ENCODE measurements at regions not wholly inside any gene's neighbourhood (a gene's known extent, or its start where the extent isn't known, plus 50 kb on each side); places are given as distances from the start of the nearest gene placed in this dataset.

- TF ChIP-seq CTCF (IDR thresholded peaks at IDR 0.05) (no peak), POLR2AphosphoS5 (IDR thresholded peaks at IDR 0.05; ENCODE audit: low read depth, low read length) (no peak), TCF7L2 (IDR thresholded peaks at IDR 0.05; ENCODE audit: low read depth, low read length) (no peak), SIN3A (IDR thresholded peaks at IDR 0.05; ENCODE audit: borderline replicate concordance, insufficient read depth, low read depth, low read length) (no peak)
- POLR2A ChIA-PET = no interaction called here
- BruUV-seq (replicated peaks) = no TSS peak
- ATAC-seq (no peak), DNase-seq (ENCODE audit: low read depth, low spot score) (no peak)
- in situ Hi-C loops (cut with HindIII; ENCODE audit: low pct_unique_long_range_greater_than_20kb, low sequenced_read_pairs) = no loop called here
- Histone ChIP-seq H3K4me1 (ENCODE audit: control insufficient read depth, insufficient read depth, low read length) (no peaks in the 10 kb centered on the region), H3K36me3 (ENCODE audit: control insufficient read depth, insufficient read depth, low read length) (no peaks in the 10 kb centered on the region), H3K4me3 (ENCODE audit: low read depth in 2 of 2, low read length in 2 of 2) (no peak overlapping the region), H3K27ac (ENCODE audit: low read length) (no peak overlapping the region), H3K9me3 (ENCODE audit: control insufficient read depth, insufficient read depth, low read depth, low read length) (no peaks in the 10 kb centered on the region), H3K27me3 (ENCODE audit: control insufficient read depth, insufficient read depth, low read length) (no peaks in the 10 kb centered on the region)
- intact Hi-C loops (cut with micrococcal nuclease; ENCODE audit: unreplicated experiment) = no loop called here
- CTCF ChIA-PET = no interaction called here
These were observed 279.7 kb upstream of the SOX5 start for GRCh38 chr12:24229031-24229700.

- H3K9me3 ChIP-seq (ENCODE audit: control insufficient read depth, insufficient read depth, low read depth, low read length) = no peaks in the 10 kb centered on the region
- DNase-seq (ENCODE audit: low read depth, low spot score) (no peak), ATAC-seq (no peak)
- no TSS peak for BruUV-seq (replicated peaks)
- no peaks in the 10 kb centered on the region for H3K27me3 ChIP-seq (ENCODE audit: control insufficient read depth, insufficient read depth, low read length)
- intact Hi-C loops (cut with micrococcal nuclease; ENCODE audit: unreplicated experiment) = no loop called here
- H3K27ac ChIP-seq (ENCODE audit: low read length) = no peak overlapping the region
- TF ChIP-seq REST (IDR thresholded peaks at IDR 0.05; ENCODE audit: insufficient read depth in 1 of 2, low read depth in 2 of 2, low read length in 1 of 2) = no peak
- no peak for TF ChIP-seq TCF7L2 (IDR thresholded peaks at IDR 0.05; ENCODE audit: low read depth, low read length)
- no peak for TF ChIP-seq SIN3A (IDR thresholded peaks at IDR 0.05; ENCODE audit: borderline replicate concordance, insufficient read depth, low read depth, low read length)
- TF ChIP-seq CTCF (IDR thresholded peaks at IDR 0.05) = no peak
- no peak for TF ChIP-seq POLR2AphosphoS5 (IDR thresholded peaks at IDR 0.05; ENCODE audit: low read depth, low read length)
- ChIA-PET CTCF (no interaction called here), POLR2A (no interaction called here)
- in situ Hi-C loops (cut with HindIII; ENCODE audit: low pct_unique_long_range_greater_than_20kb, low sequenced_read_pairs) = no loop called here
- H3K36me3 ChIP-seq (ENCODE audit: control insufficient read depth, insufficient read depth, low read length) = no peaks in the 10 kb centered on the region
- no peaks in the 10 kb centered on the region for H3K4me1 ChIP-seq (ENCODE audit: control insufficient read depth, insufficient read depth, low read length)
- H3K4me3 ChIP-seq (ENCODE audit: low read depth in 2 of 2, low read length in 2 of 2) = no peak overlapping the region
These were observed 278.9 kb upstream of the SOX5 start for GRCh38 chr12:24228371-24228770.

Measured in Panc1 (cell line).